ENCODE measurements at regions not wholly inside any gene's neighbourhood (a gene's known extent, or its start where the extent isn't known, plus 50 kb on each side); places are given as distances from the start of the nearest gene placed in this dataset.

DNA sequence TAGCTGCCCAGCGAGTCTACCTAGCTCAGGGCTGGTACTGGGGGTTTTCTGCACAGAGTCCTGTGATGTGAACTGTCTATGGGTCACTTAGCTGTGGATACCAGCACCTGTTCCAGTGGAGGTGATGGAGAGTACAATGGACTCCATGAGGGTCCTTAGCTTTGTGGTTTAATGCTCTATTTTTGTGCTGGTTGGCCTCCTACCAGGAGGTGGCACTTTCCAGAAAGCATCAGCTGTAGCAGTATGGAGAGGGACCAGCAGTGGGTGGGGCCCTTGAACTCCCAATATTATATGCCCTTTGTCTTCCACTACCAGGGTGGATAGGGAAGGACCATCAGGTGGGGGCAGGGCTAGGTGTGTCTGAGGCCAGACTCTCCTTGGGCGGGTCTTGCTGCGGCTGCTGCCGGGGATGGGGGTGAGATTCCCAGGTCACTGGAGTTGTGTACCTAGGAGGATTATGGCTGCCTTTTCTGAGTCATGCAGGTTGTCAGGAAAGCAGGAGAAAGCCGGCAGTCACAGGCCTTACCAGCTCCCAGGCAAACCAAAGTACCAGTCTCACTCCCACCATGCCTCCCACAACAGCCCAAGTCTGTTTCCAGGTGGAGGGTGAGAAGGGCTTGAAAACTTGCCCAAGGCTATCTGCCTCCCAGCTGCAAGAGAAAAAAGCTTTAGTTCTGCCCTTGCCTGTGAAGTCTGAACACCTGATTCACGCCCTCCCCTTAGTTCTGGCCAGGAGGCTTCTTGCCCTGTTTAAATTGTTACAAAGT, 163.0 kb upstream of the NUDT4 start:
- H3K9me3 ChIP-seq (ENCODE audit: control insufficient read depth, insufficient read depth, low read depth, low read length), result no peaks in the 10 kb centered on the region
- H3K27ac ChIP-seq (ENCODE audit: extremely low read depth, low read depth, low read length), result no peak overlapping the region
- H3K4me1 ChIP-seq (ENCODE audit: control insufficient read depth, insufficient read depth, low read length), result no peaks in the 10 kb centered on the region
- ChIA-PET CTCF (interaction anchor here (0.6 kb wide), 1 partner anchor 108 kb away, joined by 3 read pairs; no protein-coding TSS in a partner anchor), POLR2A (no interaction called here)
- TF ChIP-seq ZBTB8A (tag by site-specific recombination; IDR thresholded peaks at IDR 0.05) (no peak), ZNF658 (tag by site-specific recombination; IDR thresholded peaks at IDR 0.05) (no peak), YY1 (tag by site-specific recombination; IDR thresholded peaks at IDR 0.05) (no peak), HOXA7 (CRISPR knock-in tag; IDR thresholded peaks at IDR 0.05; ENCODE audit: borderline replicate concordance) (no peak), KLF16 (tag by site-specific recombination; IDR thresholded peaks at IDR 0.05) (no peak), ZEB2 (tag by site-specific recombination; IDR thresholded peaks at IDR 0.05) (no peak), ZNF530 (tag by site-specific recombination; IDR thresholded peaks at IDR 0.05; ENCODE audit: low read depth) (no peak), ZNF175 (tag by site-specific recombination; IDR thresholded peaks at IDR 0.05) (no peak), ZNF302 (tag by site-specific recombination; IDR thresholded peaks at IDR 0.05; ENCODE audit: low read depth) (no peak), ZNF544 (tag by site-specific recombination; IDR thresholded peaks at IDR 0.05) (no peak), ZFP41 (tag by site-specific recombination; IDR thresholded peaks at IDR 0.05; ENCODE audit: borderline replicate concordance) (no peak)
- H3K4me3 ChIP-seq (ENCODE audit: low read depth, low read length), result no peak overlapping the region
- no peaks in the 10 kb centered on the region for H3K36me3 ChIP-seq (ENCODE audit: control insufficient read depth in 2 of 2, insufficient read depth in 1 of 2, low read length in 2 of 2)

DNA sequence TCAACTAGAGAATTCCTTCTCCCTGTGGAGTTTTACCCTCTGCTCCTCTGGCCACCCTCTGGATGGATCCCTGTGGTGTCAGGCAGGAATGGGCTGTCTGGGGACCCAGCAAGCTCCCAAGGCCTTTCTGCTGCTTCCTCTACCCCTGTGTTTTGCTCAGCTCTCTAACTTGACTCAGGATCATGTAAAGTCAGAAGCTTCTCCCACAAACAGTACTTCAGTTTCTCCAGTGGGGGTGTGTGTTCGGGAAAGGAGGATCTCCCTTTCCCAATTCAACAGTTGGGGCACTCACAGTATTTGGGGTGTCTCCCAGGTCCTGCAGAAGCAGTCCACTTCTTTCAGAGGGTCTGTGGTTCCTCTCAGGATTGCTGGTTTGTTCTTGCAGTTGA, 162.4 kb upstream of the NUDT4 start:
- H3K4me1 ChIP-seq (ENCODE audit: control insufficient read depth, insufficient read depth, low read length), result no peaks in the 10 kb centered on the region
- TF ChIP-seq ZNF514 (tag by site-specific recombination; IDR thresholded peaks at IDR 0.05), result no peak
- TF ChIP-seq, protein P1, sequence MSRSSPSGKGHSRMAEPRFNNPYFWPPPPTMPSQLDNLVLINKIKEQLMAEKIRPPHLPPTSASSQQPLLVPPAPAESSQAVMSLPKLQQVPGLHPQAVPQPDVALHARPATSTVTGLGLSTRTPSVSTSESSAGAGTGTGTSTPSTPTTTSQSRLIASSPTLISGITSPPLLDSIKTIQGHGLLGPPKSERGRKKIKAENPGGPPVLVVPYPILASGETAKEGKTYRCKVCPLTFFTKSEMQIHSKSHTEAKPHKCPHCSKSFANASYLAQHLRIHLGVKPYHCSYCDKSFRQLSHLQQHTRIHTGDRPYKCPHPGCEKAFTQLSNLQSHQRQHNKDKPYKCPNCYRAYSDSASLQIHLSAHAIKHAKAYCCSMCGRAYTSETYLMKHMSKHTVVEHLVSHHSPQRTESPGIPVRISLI (tag by site-specific recombination; IDR thresholded peaks at IDR 0.05), result no peak
- no peak for TF ChIP-seq ZNF138 (tag by site-specific recombination; IDR thresholded peaks at IDR 0.05; ENCODE audit: borderline replicate concordance)
- TF ChIP-seq ZNF701 (tag by site-specific recombination; IDR thresholded peaks at IDR 0.05), result no peak
- ChIA-PET CTCF (interaction anchor here (0.6 kb wide), 1 partner anchor 108 kb away, joined by 3 read pairs; no protein-coding TSS in a partner anchor), POLR2A (no interaction called here)
- H3K36me3 ChIP-seq (ENCODE audit: control insufficient read depth in 2 of 2, insufficient read depth in 1 of 2, low read length in 2 of 2), result no peaks in the 10 kb centered on the region
- no peak overlapping the region for H3K27ac ChIP-seq (ENCODE audit: extremely low read depth, low read depth, low read length)
- H3K9me3 ChIP-seq (ENCODE audit: control insufficient read depth, insufficient read depth, low read depth, low read length), result no peaks in the 10 kb centered on the region
- no peak overlapping the region for H3K4me3 ChIP-seq (ENCODE audit: low read depth, low read length)

DNA sequence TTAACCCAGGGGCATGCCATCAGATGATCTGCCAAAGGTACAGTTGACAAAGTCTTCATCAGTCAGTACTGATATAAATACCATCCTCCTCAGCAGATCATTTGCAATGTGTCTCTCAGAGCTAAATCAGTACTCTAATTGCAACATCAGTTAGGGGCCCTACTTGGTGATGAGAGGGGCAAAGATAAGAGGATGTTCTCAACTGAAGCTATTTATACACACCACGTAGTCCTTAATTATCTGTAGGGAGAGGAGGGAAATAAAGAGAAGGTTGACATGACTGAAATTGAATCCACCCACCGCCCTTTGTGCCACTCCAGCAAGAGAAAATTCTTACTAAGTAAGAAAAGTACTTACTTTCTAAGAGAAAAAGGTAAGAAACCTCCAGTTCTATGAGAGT, 157.8 kb upstream of the NUDT4 start:
- ChIA-PET CTCF (no interaction called here), POLR2A (no interaction called here)
- peaks cover 3% of the 10 kb centered on the region; the same call in 1 of the 2 replicates for H3K4me1 ChIP-seq (ENCODE audit: control insufficient read depth, insufficient read depth, low read length)
- H3K36me3 ChIP-seq (ENCODE audit: control insufficient read depth in 2 of 2, insufficient read depth in 1 of 2, low read length in 2 of 2), result no peaks in the 10 kb centered on the region
- H3K27ac ChIP-seq (ENCODE audit: extremely low read depth, low read depth, low read length), result no peak overlapping the region
- H3K4me3 ChIP-seq (ENCODE audit: low read depth, low read length), result no peak overlapping the region
- H3K9me3 ChIP-seq (ENCODE audit: control insufficient read depth, insufficient read depth, low read depth, low read length), result no peaks in the 10 kb centered on the region
- TF ChIP-seq HOXA7 (CRISPR knock-in tag; IDR thresholded peaks at IDR 0.05; ENCODE audit: borderline replicate concordance) (no peak), ZNF248 (tag by site-specific recombination; IDR thresholded peaks at IDR 0.05) (no peak), KLF8 (tag by site-specific recombination; IDR thresholded peaks at IDR 0.05) (no peak), ZNF239 (tag by site-specific recombination; IDR thresholded peaks at IDR 0.05) (no peak), TRIM28 (IDR thresholded peaks at IDR 0.05; ENCODE audit: borderline replicate concordance, low read length) (no peak), ZNF211 (tag by site-specific recombination; IDR thresholded peaks at IDR 0.05; ENCODE audit: low read depth) (no peak), ZBTB17 (tag by site-specific recombination; IDR thresholded peaks at IDR 0.05) (no peak), ZNF549 (tag by site-specific recombination; IDR thresholded peaks at IDR 0.05) (no peak), HOXD13 (CRISPR knock-in tag; IDR thresholded peaks at IDR 0.05; ENCODE audit: borderline replicate concordance) (no peak), ZNF610 (tag by site-specific recombination; IDR thresholded peaks at IDR 0.05; ENCODE audit: borderline replicate concordance) (no peak), KLF16 (tag by site-specific recombination; IDR thresholded peaks at IDR 0.05) (no peak), SCRT1 (tag by site-specific recombination; IDR thresholded peaks at IDR 0.05; ENCODE audit: borderline replicate concordance) (no peak)
- TF ChIP-seq, protein P2, sequence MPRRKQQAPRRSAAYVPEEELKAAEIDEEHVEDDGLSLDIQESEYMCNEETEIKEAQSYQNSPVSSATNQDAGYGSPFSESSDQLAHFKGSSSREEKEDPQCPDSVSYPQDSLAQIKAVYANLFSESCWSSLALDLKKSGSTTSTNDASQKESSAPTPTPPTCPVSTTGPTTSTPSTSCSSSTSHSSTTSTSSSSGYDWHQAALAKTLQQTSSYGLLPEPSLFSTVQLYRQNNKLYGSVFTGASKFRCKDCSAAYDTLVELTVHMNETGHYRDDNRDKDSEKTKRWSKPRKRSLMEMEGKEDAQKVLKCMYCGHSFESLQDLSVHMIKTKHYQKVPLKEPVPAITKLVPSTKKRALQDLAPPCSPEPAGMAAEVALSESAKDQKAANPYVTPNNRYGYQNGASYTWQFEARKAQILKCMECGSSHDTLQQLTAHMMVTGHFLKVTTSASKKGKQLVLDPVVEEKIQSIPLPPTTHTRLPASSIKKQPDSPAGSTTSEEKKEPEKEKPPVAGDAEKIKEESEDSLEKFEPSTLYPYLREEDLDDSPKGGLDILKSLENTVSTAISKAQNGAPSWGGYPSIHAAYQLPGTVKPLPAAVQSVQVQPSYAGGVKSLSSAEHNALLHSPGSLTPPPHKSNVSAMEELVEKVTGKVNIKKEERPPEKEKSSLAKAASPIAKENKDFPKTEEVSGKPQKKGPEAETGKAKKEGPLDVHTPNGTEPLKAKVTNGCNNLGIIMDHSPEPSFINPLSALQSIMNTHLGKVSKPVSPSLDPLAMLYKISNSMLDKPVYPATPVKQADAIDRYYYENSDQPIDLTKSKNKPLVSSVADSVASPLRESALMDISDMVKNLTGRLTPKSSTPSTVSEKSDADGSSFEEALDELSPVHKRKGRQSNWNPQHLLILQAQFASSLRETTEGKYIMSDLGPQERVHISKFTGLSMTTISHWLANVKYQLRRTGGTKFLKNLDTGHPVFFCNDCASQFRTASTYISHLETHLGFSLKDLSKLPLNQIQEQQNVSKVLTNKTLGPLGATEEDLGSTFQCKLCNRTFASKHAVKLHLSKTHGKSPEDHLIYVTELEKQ (tag by site-specific recombination; IDR thresholded peaks at IDR 0.05; ENCODE audit: borderline replicate concordance), result no peak
- TF ChIP-seq, protein P3, sequence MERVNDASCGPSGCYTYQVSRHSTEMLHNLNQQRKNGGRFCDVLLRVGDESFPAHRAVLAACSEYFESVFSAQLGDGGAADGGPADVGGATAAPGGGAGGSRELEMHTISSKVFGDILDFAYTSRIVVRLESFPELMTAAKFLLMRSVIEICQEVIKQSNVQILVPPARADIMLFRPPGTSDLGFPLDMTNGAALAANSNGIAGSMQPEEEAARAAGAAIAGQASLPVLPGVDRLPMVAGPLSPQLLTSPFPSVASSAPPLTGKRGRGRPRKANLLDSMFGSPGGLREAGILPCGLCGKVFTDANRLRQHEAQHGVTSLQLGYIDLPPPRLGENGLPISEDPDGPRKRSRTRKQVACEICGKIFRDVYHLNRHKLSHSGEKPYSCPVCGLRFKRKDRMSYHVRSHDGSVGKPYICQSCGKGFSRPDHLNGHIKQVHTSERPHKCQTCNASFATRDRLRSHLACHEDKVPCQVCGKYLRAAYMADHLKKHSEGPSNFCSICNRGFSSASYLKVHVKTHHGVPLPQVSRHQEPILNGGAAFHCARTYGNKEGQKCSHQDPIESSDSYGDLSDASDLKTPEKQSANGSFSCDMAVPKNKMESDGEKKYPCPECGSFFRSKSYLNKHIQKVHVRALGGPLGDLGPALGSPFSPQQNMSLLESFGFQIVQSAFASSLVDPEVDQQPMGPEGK (tag by site-specific recombination; IDR thresholded peaks at IDR 0.05), result no peak

All from HEK293 (cell line).